HEK293 (cell line): ENCODE measurements at regions not wholly inside any gene's neighbourhood (a gene's known extent, or its start where the extent isn't known, plus 50 kb on each side); places are given as distances from the start of the nearest gene placed in this dataset.

ENCODE experiments used
- RBAK ChIP-seq: fragments of 450-650 bp; formaldehyde crosslinking; IDR thresholded peaks from 2 replicates; pipeline ENCODE4 v1.5.1; 2016; ENCODE audit warnings: missing biosample characterization, missing genetic modification characterization
- YY1 ChIP-seq: fragments of 450-650 bp; formaldehyde crosslinking; IDR thresholded peaks from 2 replicates; pipeline ENCODE4 v1.5.1; 2018; ENCODE audit warnings: missing biosample characterization, missing genetic modification characterization
- ZNF138 ChIP-seq: fragments of 450-650 bp; formaldehyde crosslinking; IDR thresholded peaks from 2 replicates; pipeline ENCODE4 v1.5.1; 2016; ENCODE audit warnings: missing biosample characterization, missing genetic modification characterization, borderline replicate concordance

- TF ChIP-seq ZNF138 (tag by site-specific recombination) (no peak), YY1 (tag by site-specific recombination) (no peak), RBAK (tag by site-specific recombination) (no peak)
These were observed 333.3 kb upstream of the CNR1 start for GRCh38 chr6:88499436-88499835.
